ENCODE measurements at regions not wholly inside any gene's neighbourhood (a gene's known extent, or its start where the extent isn't known, plus 50 kb on each side); places are given as distances from the start of the nearest gene placed in this dataset.
"Not testable (repeated sequence)": the region's sequence is repeated elsewhere in the genome, so short reads cannot be mapped to it uniquely, and the experiment has no call there.

GRCh38 chr2:136715146-136715545 lies 50.2 kb upstream of the THSD7B start:
- no peak for DNase-seq (ENCODE audit: low read depth)

- no peak for DNase-seq (ENCODE audit: low read depth)
Observed at GRCh38 chr2:136714452-136714951, 50.8 kb upstream of the THSD7B start.

- no peak for DNase-seq (ENCODE audit: low read depth)
Observed at GRCh38 chr2:136713739-136714138, 51.6 kb upstream of the THSD7B start.

- DNase-seq (ENCODE audit: low read depth), result no peak
Observed at GRCh38 chr2:136705336-136705735, 60.0 kb upstream of the THSD7B start.

GRCh38 chr2:136703214-136703613 lies 62.1 kb upstream of the THSD7B start:
- DNase-seq (ENCODE audit: low read depth), result no peak

- no peak for DNase-seq (ENCODE audit: low read depth)
Observed at GRCh38 chr2:136696438-136696837, 68.9 kb upstream of the THSD7B start.

GRCh38 chr2:136693966-136694365 lies 71.4 kb upstream of the THSD7B start:
- no peak for DNase-seq (ENCODE audit: low read depth)

GRCh38 chr2:136680079-136680478 lies 85.3 kb upstream of the THSD7B start:
- DNase-seq (ENCODE audit: low read depth), result not testable (repeated sequence)

- DNase-seq (ENCODE audit: low read depth), result no peak
Observed at GRCh38 chr2:136665736-136666135, 99.6 kb upstream of the THSD7B start.

- no peak for DNase-seq (ENCODE audit: low read depth)
Observed at GRCh38 chr2:136664713-136665405, 100.5 kb upstream of the THSD7B start.

GRCh38 chr2:136658201-136658600 lies 107.1 kb upstream of the THSD7B start:
- DNase-seq (ENCODE audit: low read depth), result no peak

- DNase-seq (ENCODE audit: low read depth), result no peak
Observed at GRCh38 chr2:136653861-136654260, 111.5 kb upstream of the THSD7B start.

GRCh38 chr2:136651456-136652010 lies 113.8 kb upstream of the THSD7B start:
- no peak for DNase-seq (ENCODE audit: low read depth)

- no peak for DNase-seq (ENCODE audit: low read depth)
Observed at GRCh38 chr2:136647039-136647438, 118.3 kb upstream of the THSD7B start.

- DNase-seq (ENCODE audit: low read depth), result no peak
Observed at GRCh38 chr2:136645236-136645828, 120.0 kb upstream of the THSD7B start.

- no peak for DNase-seq (ENCODE audit: low read depth)
Observed at GRCh38 chr2:136639651-136640050, 125.7 kb upstream of the THSD7B start.

- no peak for DNase-seq (ENCODE audit: low read depth)
Observed at GRCh38 chr2:136638193-136638592, 127.2 kb upstream of the THSD7B start.

- DNase-seq (ENCODE audit: low read depth), result no peak
Observed at GRCh38 chr2:136637402-136637801, 127.9 kb upstream of the THSD7B start.

- no peak for DNase-seq (ENCODE audit: low read depth)
Observed at GRCh38 chr2:136628490-136628889, 136.9 kb upstream of the THSD7B start.

- DNase-seq (ENCODE audit: low read depth), result no peak
Observed at GRCh38 chr2:136613096-136613495, 152.2 kb upstream of the THSD7B start.

GRCh38 chr2:136612079-136612478 lies 153.3 kb upstream of the THSD7B start:
- DNase-seq (ENCODE audit: low read depth), result no peak

GRCh38 chr2:136611451-136611850 lies 153.9 kb upstream of the THSD7B start:
- no peak for DNase-seq (ENCODE audit: low read depth)

GRCh38 chr2:136582628-136583205 lies 182.6 kb upstream of the THSD7B start:
- DNase-seq (ENCODE audit: low read depth), result no peak

All from stimulated activated CD4-positive, alpha-beta T cell treated with anti-CD3 and anti-CD28 coated beads, Interleukin-2, amount 100 ng/mL, for 4 hours (primary cell).